NCI-H2107 treated with DMSO at 0.1 percent for 48 hours (cell line): ENCODE measurements at regions not wholly inside any gene's neighbourhood (a gene's known extent, or its start where the extent isn't known, plus 50 kb on each side); places are given as distances from the start of the nearest gene placed in this dataset.
"Not testable (repeated sequence)": the region's sequence is repeated elsewhere in the genome, so short reads cannot be mapped to it uniquely, and the experiment has no call there.

Experiments used
- DNase-seq: peaks from one replicate; lab custom pipeline; 2025; ENCODE audit not compliant: unreplicated experiment; lab: John Stamatoyannopoulos, UW

DNA sequence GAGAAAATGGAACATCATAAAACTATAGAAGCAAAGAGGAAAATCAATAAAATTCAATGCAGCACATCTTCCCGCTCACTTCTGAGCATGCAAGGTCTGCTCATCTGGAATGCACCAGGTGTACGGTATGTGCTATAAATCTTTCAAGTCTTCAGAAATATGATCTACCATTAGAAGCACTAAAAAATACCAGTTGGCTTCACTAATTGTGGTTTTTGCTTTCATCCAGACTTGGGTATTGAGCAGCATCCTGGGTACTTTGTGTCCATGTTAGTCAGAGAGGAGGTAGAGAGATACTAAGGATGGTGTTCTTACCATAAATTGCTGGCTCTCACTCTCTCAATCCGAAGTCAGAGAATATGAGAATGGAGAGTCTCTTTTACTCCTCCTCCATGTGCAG lies 477.1 kb downstream of the PPARGC1A start:
- peak; percentile 1 for DNase-seq

DNA sequence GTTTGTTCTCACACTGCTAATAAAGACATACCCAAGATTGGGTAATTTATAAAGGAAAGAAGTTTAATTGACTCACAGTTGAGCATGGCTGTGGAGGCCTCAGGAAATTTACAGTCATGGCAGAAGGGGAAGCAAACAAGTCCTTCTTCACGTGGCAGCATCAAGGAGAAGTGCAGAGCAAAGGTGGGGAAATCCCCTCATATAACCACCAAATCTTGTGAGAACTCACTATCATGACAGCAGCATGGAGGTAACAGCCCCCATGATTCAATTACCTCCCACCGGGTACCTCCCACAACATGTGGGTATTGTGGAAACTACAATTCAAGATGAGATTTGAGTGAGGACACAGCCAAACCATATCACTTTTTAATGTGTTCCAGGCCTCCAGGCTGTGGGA lies 480.9 kb downstream of the PPARGC1A start:
- DNase-seq: not testable (repeated sequence)

DNA sequence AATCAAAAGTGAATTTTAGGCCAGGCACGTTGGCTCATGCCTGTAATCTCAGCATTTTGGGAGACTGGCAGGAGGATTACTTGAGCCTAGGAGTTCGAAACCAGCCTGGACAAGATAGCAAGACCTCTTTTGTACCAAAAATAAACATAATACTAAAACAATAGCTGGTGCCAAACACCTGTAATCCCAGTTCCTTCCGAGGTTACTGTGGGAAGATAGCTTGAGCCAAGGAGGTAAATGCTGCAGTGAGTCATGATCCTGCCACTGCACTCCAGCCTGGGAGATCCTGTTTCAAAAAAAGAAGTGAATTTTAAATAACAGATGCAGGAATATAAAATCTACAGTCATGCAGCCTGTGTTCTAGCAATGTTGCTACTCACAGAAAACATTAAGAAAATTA lies 488.3 kb downstream of the PPARGC1A start:
- DNase-seq: no peak

DNA sequence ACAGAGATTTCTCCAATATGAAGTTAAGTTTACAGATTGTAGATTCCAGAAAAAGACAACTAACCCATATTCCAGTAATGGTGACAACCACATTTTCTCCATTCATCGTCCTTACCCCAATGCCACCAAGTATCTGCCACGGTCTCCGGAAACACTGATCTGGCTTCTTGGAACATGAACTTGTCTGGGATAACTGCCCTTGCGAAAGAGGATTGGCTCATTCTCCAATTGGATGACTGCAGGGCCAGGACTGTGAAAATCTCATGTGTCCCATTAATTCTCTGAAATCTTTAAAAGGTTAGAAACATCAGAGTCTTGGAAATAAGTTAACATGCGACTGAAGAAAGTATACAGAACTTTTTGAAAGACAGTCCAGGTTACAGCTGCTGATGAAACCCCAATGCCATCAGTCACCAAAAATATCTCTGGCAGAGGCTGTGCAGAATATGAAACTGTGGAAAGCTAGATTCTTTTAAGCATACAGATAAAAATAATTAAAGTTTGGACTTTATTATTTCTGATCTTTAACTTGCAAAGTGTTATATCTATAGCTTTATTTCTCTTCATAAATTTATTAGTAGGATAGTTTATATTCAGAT lies 496.9 kb downstream of the PPARGC1A start:
- no peak for DNase-seq

DNA sequence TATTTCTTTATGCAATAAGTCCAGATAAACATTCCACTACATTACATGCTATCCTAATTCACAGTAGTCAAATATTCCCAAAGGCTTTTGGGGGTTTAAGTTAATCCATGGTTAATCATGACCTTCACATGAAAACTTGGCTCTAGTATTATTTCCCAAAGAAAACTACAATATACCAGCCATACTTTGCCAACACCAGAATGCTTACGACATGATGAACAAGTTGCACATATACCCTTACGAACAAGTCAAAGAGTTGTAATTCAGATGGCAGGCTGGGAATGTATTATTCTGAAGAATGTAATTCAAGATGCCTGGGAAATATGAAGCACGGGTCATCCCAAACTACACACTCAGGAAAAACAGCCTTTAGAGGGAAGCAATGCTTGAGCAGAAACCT lies 499.6 kb downstream of the PPARGC1A start:
- DNase-seq: no peak

DNA sequence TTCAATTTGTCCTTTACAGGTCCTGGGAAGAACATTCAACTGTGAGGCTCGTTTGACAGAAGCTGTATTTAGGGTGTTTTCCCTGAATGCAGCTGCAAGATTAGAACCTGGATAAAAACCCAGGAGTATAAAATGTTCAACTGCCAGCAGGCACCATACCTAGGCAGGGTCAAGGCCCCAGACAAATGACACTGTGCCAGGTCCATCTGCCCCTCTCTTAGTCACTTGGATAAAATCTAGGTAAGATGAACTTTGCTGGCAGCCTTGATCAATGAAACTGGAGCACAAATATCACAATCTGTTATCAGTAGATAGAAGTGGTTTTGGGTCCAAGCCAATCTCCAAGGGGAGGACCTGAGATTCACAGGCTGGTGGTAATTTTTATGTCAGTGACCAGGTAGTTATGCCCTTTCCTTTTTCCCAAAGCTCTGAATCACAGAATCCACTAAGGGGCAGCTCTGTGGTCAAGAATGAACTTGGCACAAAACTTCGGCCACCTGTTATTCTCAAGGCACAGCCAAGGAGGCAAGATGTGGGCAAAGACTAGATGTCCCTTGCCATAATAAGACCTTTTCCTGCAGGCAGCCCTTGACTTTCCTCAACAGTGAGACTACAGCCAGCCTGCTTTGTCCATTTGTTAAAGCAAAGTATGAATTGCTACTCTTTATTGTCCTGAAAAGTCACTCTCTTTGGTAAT lies 501.0 kb downstream of the PPARGC1A start:
- no peak for DNase-seq

DNA sequence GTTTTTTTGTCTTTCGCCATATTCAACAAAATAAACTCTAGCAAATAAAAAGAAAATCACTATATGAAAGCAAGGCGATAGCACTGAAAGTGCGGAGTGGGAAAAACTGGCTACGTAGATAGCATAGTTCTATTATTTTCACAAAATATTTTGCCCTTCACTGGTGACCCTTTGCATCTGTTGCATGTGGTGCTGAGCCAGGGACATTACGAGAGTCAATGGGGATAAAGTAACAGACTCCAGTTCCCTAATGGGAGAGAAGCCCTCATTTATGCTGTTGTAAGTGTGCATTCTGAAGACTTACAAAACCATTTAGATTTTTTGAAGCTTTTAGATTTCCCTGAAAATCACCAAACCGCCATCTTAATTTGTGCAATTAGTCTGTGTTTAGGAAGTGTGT lies 501.6 kb downstream of the PPARGC1A start:
- DNase-seq: no peak

DNA sequence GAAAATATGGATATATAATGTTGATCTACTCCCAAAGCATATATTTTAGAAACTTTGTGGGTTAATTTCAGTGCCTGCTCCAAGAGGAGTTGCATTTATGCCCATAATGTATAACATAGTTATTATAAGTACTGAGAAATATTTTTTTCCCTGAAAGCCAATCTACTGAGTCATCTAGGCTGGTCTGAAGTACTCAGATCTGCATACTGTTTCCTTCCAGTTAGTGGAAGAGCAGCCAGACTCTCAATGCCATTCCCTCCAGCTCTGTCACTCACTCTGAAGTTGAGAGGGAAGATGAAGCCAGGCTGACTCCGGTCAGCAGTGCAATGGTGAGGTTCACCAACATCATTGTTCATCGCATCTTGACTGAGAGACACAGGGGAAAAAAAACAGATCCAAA lies 505.1 kb downstream of the PPARGC1A start:
- DNase-seq: no peak

DNA sequence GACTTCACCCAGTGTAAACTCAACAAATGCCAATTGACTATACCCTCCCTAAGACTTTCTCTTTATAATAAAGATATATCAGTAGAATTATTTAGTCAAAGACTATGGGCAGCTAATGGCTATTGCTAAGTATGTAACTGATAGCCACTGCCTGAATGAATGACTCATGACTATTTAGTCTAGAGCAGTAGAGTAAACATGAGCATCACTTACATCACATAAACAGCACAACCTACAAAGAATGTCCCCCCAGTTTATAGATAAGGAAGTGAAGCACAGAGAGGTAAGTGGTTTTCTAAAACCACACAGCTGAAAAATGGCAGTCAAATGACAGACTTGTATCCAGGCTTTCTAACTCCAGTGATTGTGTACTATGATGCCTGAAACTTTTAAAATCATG lies 507.0 kb downstream of the PPARGC1A start:
- no peak for DNase-seq

DNA sequence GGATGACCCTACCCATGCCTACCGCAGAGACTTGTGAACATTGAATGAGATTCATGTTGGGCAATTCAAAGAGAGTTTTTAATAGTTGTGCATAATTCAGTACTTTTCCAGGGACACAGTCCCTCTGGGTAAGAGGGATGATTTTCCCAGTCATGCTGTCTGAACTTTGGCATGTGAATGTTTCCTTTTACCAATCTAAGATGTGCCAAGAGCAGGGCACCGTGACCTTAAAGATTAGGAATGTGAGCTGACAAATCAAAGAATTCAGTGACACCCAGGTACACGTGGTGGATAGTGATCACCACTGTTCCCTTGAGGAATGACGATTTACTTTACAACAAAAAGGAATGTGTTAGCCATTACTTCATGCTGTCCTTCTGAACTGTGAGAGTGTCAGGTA lies 515.6 kb downstream of the PPARGC1A start:
- no peak for DNase-seq

DNA sequence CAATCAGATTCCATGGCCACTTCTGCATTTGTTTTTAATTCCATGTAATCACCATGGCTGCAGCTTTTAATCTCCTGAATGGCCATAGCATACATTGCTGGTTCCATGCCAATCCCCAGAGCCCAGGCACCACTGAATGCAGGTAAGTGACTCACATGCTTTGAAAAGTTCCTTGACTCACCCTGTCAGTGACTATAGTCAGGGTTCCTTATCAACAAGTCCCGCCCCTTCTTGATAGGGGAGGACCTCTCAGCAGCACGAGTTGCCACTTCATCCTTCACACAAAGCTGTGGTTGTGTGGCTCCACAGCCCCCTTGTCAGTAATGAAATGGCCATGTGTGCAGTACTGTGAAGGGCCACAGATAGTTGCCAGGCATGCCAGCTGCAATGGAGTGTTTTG lies 516.6 kb downstream of the PPARGC1A start:
- DNase-seq: no peak

DNA sequence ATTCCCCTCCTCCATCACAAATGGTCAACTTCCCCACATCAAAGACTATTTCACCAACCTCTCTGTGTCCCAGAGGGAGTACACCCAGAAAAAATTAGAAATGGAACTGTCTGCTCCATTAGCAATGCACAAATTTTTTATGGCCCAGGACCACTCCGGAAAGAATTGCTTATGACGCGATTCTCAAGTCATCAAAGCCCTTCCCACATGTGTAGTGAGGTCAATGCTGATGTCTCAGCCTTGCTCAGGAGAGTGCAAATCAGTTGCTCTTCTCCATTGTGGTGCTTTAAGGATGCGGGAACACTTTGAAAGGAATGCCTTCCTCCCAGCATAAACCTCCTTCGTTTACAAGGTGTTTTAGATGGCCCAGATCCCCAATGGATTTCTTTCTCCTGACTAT lies 518.3 kb downstream of the PPARGC1A start:
- no peak for DNase-seq

DNA sequence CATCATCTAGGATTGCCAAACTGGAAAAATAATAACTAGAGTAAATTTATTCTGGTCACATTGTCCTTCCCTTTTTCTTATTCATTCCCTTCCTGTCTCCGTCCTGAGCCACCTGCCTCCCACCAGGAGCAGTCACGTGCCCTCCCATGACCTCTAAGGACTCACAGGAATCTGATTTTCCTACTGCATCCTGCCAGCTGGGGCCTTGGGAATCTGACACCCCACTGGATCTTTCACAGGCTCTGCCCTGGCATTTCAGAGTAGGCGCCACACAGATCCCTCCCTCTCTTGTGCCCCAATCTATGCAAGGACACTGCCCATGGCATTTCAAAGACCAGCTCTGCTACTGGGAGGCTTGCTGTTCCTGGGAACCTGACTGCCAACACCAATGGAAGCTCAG lies 520.5 kb downstream of the PPARGC1A start:
- no peak for DNase-seq

DNA sequence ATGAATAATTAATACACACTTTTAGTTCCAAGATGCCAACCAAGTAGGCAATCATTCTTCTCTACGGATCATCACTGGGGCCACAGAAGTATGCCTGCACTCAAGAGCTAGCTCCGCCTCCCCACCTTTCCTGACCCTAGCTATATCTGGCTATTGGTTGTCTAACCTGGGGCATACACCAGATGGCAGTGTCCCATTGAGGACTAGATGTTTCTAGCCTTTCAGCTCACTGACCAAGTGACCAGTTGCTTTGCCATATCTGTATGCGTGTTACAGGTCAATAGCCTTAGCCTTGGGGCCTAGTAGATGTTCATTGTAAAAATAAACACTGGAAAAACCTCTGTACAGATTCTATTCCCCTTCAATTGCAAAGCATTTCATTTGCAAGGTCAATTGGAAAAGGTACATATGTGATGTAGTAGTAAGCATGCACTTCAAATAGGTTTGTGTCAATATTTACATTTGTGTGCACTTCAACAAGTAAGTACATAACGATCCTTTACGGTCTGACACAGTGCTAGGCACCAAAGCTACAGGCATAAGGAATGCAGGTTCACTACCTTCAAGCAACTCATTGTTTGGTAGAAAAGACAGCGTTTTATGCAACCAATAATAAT lies 521.7 kb downstream of the PPARGC1A start:
- DNase-seq: no peak

DNA sequence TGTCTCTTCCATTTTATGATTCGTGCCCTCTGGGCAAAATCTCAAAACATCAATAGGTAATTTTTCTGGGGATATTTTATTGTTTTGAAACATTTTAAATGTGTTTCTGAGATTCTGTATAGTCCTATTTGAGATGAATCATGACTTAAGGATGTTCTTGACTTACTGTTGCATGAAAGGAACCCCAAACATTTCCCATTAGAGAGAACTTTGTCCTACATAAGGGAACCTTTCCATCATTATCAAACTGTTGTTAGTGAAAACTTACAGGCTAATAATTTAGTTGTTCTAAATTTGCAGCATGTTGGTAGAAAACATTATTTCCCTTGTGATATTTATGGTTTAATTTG lies 523.3 kb downstream of the PPARGC1A start:
- no peak for DNase-seq

DNA sequence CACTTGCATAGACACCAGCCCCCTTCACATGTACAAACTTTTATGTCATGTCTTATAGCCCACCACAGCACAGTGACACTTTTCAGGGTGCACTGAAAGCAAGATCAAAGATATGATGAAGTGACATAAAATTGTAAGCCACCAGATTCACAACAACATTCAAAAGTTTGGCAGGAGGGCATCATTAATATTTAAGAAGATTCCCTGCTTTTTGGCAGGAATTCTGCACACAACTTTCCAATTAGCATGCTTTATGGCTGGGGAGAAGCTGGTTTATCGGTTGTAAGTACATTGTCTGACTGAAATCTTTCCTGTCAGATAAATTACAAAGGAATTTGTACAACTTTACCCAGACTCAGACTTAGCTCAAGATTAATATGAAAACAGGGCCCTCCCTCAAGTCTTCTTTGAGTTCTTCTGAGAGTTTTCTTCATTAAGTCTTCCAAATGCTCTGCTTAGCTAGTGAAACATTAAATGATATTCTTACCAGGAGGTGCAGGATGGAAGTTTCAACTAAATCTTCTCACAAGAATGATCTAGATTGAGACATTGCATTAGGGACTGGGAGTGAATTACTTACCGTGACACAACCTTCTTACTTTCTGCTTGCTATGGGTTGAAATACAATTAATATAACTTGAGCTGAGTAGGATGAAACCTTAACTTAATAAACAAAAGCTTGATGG lies 523.8 kb downstream of the PPARGC1A start:
- DNase-seq: no peak

DNA sequence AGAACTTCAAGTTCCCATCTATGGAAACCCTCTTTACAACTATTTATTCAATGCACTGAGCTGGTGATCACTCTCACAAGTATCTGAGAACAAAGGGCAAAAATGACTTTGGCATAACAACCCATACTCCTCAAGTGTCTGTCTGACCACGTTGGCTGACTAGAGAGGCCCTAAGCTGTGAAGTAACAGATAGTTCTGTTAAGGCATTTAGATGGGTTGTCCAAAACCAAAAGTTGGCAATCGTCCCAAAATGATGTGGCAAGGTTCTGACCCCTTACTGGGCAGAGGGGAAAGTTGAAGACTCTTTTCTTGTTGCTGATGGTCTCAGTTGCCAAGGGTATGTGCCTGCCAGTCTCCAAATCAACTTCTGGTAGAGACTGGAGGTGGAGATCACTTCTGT lies 524.8 kb downstream of the PPARGC1A start:
- no peak for DNase-seq

DNA sequence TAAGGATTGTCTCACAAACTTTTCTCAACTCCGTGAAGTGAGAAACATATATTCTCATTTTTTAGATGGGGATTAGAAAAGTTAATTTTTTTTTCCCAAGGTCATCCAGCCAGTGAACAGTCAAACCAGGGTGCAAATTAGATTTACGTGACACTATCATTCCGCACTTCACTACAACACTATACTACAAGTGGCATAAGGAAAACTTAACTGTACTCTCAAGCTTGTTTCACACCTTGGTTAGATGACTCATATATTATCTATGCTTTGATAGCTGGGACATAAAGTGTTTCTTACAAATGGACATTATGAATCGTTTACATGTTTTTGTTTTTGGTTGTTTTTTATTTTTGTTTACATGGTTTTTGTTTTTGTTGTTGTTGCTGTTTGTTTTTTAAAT lies 525.7 kb downstream of the PPARGC1A start:
- no peak for DNase-seq

DNA sequence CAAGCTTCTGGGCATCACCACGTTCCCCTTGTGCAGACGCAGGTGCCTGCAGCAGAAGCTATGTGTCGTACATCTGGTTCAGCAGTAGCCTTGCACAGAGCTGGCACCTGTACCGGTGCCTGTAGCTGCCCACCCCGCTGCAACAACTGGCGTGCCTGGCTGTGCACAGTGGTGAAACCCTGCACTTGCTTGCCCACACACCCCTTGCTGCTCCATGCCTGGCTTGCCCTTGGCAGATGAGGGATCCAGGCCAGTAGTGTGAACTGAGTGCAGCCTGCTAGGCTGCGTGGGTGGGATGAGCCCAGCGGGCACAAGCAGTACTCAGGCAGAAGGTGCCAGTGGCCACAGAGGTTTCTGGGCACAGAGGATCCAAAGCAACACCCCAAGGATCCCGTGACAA lies 528.4 kb downstream of the PPARGC1A start:
- no peak for DNase-seq

DNA sequence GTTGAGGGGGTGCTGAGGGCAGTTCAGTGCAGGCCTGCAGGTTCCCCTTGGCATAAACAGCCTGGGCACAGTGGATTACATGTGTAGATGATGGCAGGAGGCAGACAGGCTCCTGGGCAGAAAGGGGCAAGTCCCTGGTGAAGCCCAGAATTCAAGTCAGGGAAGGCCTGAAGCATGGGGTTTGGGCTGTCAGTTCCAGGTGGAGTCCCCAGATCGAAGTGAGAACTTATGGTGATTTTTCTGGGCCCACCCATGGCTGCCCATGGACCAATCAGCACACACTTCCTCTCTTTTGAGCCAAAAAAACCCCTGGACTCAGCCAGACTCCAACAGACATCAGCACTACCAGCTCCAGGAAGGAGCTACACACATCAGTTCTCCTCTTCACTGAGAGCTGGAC lies 529.1 kb downstream of the PPARGC1A start:
- DNase-seq: no peak

DNA sequence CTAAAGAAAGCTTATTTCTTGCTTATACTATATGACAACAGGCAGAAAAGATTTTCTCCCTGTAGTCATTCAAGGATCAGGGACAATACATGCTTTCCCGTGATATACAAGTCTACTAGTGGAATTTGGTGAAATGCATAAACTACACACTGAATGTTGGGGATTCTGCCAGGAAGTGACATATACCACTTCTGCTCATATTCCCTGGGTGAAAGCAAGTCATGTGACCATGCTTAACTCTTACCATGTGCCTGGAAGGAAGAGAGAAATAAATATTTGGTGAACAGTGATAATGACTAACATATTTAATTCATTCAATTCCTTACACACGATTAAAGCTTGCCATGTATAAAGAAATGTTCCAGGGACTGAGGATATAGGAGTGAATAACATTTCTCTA lies 534.6 kb downstream of the PPARGC1A start:
- no peak for DNase-seq

DNA sequence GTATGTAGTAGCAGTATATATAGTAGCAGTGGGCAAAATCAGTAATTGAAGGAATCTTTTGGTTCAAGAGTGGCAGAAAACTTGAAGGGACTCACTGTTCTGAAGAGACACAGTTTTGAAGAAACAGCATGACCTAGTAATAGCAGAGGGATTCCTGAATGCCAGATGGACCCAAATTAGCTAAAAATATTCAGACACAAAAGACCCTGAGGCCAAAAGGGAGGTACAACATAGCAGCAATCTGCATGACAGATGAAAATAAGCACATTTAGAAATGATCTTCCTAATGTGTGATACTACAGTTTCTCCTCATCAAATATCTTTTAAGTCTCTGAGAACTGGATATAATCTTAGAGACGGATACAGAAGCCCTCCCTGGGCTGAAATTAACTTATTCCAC lies 536.6 kb downstream of the PPARGC1A start:
- DNase-seq: no peak
